ENCODE measurements at regions not wholly inside any gene's neighbourhood (a gene's known extent, or its start where the extent isn't known, plus 50 kb on each side); places are given as distances from the start of the nearest gene placed in this dataset.

DNA sequence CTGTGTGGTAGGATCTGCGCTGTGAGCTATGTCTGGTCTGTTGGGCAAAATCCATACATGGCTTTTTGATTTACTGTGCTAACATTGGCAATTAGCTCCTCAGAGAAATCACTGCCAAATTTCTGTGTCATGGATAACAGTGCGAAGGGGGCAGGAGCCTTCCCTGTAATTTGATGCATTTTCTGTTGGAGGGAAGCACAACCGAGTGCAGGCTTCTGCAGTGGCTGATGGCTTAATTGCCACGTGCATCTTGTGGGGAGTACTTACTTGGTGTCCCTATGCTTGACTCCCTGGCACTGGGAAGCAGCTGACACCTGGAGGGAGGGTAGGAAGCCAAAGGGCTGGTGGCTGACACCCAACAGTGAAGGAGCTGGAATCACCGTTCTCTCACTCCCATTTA lies 99.3 kb upstream of the PROKR2 start:
- H3K36me3 ChIP-seq (replicated peaks in 1 of 2; ENCODE audit: control insufficient read depth in 1 of 2, insufficient read depth in 2 of 2, low read length in 1 of 2): no peaks in the 10 kb centered on the region
- ChIA-PET CTCF (interaction anchor here (0.8 to 2.0 kb wide), 5 partner anchors 13 to 289 kb away, joined by 3 to 8 read pairs (median 4); partner anchors contain the start of gene CDS2), POLR2A (interaction anchor here (1.2 kb wide), 1 partner anchor 32 kb away, joined by 4 read pairs; no protein-coding TSS in a partner anchor)
- no peaks in the 10 kb centered on the region for H3K9me2 ChIP-seq
- no peaks in the 10 kb centered on the region for H3K9me3 ChIP-seq
- no peaks in the 10 kb centered on the region for H3K27me3 ChIP-seq (ENCODE audit: insufficient read depth)
- 39% methylated on average over 5 of the region's 5 CpGs for WGBS (ENCODE audit: low lambda C conversion rate)
- H3K4me1 ChIP-seq (ENCODE audit: control insufficient read depth in 1 of 2, insufficient read depth in 2 of 2, low read depth in 1 of 2, low read length in 1 of 2): peaks cover 0 to 30% of the 10 kb centered on the region in 2 experiments; a peak in 2 of 4 replicates
- DNase-seq: no peak
- no peak overlapping the region for H3K9ac ChIP-seq
- no peaks in the 10 kb centered on the region for H3F3A ChIP-seq (replicated peaks; ENCODE audit: insufficient read depth)
- peak overlapping the region in 1 of 2 experiments; percentile 53; a peak in 1 of 4 replicates for H3K27ac ChIP-seq (ENCODE audit: low read depth in 2 of 2, low read length in 1 of 2)
- H3K4me2 ChIP-seq: no peak overlapping the region
- H2AFZ ChIP-seq (ENCODE audit: low read depth): no peak overlapping the region
- no peaks in the 10 kb centered on the region for H4K20me1 ChIP-seq (ENCODE audit: insufficient read depth)
- no peaks in the 10 kb centered on the region for H3K79me2 ChIP-seq (ENCODE audit: insufficient read depth)
- no peak for TF ChIP-seq CHD2 (IDR thresholded peaks at IDR 0.05; ENCODE audit: low read length, partially characterized antibody)
- no peak for TF ChIP-seq JUND (IDR thresholded peaks at IDR 0.05)
- TF ChIP-seq, protein P1, sequence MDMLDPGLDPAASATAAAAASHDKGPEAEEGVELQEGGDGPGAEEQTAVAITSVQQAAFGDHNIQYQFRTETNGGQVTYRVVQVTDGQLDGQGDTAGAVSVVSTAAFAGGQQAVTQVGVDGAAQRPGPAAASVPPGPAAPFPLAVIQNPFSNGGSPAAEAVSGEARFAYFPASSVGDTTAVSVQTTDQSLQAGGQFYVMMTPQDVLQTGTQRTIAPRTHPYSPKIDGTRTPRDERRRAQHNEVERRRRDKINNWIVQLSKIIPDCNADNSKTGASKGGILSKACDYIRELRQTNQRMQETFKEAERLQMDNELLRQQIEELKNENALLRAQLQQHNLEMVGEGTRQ (IDR thresholded peaks at IDR 0.05; ENCODE audit: borderline replicate concordance, low read depth, low read length): no peak
- TF ChIP-seq RXRA (IDR thresholded peaks at IDR 0.05; ENCODE audit: borderline replicate concordance, low read depth): no peak
- TF ChIP-seq, protein P2, sequence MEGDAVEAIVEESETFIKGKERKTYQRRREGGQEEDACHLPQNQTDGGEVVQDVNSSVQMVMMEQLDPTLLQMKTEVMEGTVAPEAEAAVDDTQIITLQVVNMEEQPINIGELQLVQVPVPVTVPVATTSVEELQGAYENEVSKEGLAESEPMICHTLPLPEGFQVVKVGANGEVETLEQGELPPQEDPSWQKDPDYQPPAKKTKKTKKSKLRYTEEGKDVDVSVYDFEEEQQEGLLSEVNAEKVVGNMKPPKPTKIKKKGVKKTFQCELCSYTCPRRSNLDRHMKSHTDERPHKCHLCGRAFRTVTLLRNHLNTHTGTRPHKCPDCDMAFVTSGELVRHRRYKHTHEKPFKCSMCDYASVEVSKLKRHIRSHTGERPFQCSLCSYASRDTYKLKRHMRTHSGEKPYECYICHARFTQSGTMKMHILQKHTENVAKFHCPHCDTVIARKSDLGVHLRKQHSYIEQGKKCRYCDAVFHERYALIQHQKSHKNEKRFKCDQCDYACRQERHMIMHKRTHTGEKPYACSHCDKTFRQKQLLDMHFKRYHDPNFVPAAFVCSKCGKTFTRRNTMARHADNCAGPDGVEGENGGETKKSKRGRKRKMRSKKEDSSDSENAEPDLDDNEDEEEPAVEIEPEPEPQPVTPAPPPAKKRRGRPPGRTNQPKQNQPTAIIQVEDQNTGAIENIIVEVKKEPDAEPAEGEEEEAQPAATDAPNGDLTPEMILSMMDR (IDR thresholded peaks at IDR 0.05): no peak
- no peak for TF ChIP-seq FOSL2 (IDR thresholded peaks at IDR 0.05; ENCODE audit: borderline replicate concordance, low read depth)
- TF ChIP-seq RAD21 (IDR thresholded peaks at IDR 0.05; ENCODE audit: low read length): no peak
- no peak for TF ChIP-seq POLR2AphosphoS5 (IDR thresholded peaks at IDR 0.05; ENCODE audit: low read depth, low read length)
- TF ChIP-seq NFIC (IDR thresholded peaks at IDR 0.05; ENCODE audit: borderline replicate concordance): no peak
- no peak overlapping the region for H3K4me3 ChIP-seq (ENCODE audit: low read depth in 2 of 2, low read length in 1 of 2)

DNA sequence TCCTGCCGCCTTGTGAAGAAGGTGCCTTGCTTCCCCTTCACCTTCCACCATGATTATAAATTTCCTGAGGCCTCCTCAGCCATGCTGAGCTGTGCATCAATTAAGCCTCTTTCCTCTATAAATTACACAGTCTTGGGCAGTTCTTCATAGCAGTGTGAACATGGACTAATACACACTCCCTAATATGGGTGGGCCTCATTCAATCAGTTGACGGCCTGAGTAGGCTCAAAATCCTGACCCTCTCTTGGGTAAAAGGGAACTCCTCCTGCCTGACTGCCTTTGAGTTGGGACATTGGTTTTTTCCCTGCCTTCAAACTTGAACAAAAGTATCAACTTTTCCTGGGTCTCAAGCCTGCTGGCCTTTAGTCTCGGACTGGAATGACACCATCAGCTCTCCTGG lies 96.6 kb upstream of the PROKR2 start:
- peak overlapping the region in 1 of 2 experiments; percentile 2; a peak in 1 of 4 replicates for H3K27ac ChIP-seq (ENCODE audit: low read depth in 2 of 2, low read length in 1 of 2)
- no peak overlapping the region for H3K4me2 ChIP-seq
- no peaks in the 10 kb centered on the region for H3K79me2 ChIP-seq (ENCODE audit: insufficient read depth)
- no peak overlapping the region for H2AFZ ChIP-seq (ENCODE audit: low read depth)
- no peak overlapping the region for H3K4me3 ChIP-seq (ENCODE audit: low read depth in 2 of 2, low read length in 1 of 2)
- H3F3A ChIP-seq (replicated peaks; ENCODE audit: insufficient read depth): no peaks in the 10 kb centered on the region
- POLR2A ChIA-PET: no interaction called here
- H3K36me3 ChIP-seq (replicated peaks in 1 of 2; ENCODE audit: control insufficient read depth in 1 of 2, insufficient read depth in 2 of 2, low read length in 1 of 2): no peaks in the 10 kb centered on the region
- 50% methylated on average over 3 of the region's 3 CpGs for WGBS (ENCODE audit: low lambda C conversion rate)
- no peak for DNase-seq
- H3K9me3 ChIP-seq: no peaks in the 10 kb centered on the region
- no peak overlapping the region for H3K9ac ChIP-seq
- no peaks in the 10 kb centered on the region for H3K9me2 ChIP-seq
- no peaks in the 10 kb centered on the region for H4K20me1 ChIP-seq (ENCODE audit: insufficient read depth)
- H3K27me3 ChIP-seq (ENCODE audit: insufficient read depth): no peaks in the 10 kb centered on the region
- peaks cover 0 to 45% of the 10 kb centered on the region in 2 experiments; a peak in 2 of 4 replicates for H3K4me1 ChIP-seq (ENCODE audit: control insufficient read depth in 1 of 2, insufficient read depth in 2 of 2, low read depth in 1 of 2, low read length in 1 of 2)
- CTCF ChIA-PET: interaction anchor here (2.2 kb wide), 1 partner anchor 35 kb away, joined by 6 read pairs; no protein-coding TSS in a partner anchor
- TF ChIP-seq, protein P3, sequence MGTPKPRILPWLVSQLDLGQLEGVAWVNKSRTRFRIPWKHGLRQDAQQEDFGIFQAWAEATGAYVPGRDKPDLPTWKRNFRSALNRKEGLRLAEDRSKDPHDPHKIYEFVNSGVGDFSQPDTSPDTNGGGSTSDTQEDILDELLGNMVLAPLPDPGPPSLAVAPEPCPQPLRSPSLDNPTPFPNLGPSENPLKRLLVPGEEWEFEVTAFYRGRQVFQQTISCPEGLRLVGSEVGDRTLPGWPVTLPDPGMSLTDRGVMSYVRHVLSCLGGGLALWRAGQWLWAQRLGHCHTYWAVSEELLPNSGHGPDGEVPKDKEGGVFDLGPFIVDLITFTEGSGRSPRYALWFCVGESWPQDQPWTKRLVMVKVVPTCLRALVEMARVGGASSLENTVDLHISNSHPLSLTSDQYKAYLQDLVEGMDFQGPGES (IDR thresholded peaks at IDR 0.05; ENCODE audit: low read depth, low read length): no peak
- TF ChIP-seq, protein P4, sequence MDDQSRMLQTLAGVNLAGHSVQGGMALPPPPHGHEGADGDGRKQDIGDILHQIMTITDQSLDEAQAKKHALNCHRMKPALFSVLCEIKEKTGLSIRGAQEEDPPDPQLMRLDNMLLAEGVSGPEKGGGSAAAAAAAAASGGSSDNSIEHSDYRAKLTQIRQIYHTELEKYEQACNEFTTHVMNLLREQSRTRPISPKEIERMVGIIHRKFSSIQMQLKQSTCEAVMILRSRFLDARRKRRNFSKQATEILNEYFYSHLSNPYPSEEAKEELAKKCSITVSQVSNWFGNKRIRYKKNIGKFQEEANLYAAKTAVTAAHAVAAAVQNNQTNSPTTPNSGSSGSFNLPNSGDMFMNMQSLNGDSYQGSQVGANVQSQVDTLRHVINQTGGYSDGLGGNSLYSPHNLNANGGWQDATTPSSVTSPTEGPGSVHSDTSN (IDR thresholded peaks at IDR 0.05): no peak
- TF ChIP-seq YY1 (IDR thresholded peaks at IDR 0.05; ENCODE audit: low read depth) (no peak), FOSL2 (IDR thresholded peaks at IDR 0.05; ENCODE audit: borderline replicate concordance, low read depth) (no peak), RCOR1 (IDR thresholded peaks at IDR 0.05; ENCODE audit: low read length) (no peak), MEF2A (IDR thresholded peaks at IDR 0.05; ENCODE audit: borderline replicate concordance, low read depth) (no peak), MXI1 (IDR thresholded peaks at IDR 0.05; ENCODE audit: low read depth, low read length) (no peak), RFX5 (IDR thresholded peaks at IDR 0.05; ENCODE audit: low read length) (no peak), CHD2 (IDR thresholded peaks at IDR 0.05; ENCODE audit: low read length, partially characterized antibody) (no peak)
- TF ChIP-seq, protein P5, sequence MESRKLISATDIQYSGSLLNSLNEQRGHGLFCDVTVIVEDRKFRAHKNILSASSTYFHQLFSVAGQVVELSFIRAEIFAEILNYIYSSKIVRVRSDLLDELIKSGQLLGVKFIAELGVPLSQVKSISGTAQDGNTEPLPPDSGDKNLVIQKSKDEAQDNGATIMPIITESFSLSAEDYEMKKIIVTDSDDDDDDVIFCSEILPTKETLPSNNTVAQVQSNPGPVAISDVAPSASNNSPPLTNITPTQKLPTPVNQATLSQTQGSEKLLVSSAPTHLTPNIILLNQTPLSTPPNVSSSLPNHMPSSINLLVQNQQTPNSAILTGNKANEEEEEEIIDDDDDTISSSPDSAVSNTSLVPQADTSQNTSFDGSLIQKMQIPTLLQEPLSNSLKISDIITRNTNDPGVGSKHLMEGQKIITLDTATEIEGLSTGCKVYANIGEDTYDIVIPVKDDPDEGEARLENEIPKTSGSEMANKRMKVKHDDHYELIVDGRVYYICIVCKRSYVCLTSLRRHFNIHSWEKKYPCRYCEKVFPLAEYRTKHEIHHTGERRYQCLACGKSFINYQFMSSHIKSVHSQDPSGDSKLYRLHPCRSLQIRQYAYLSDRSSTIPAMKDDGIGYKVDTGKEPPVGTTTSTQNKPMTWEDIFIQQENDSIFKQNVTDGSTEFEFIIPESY (IDR thresholded peaks at IDR 0.05; ENCODE audit: borderline replicate concordance, low read depth): no peak
- TF ChIP-seq, protein P6, sequence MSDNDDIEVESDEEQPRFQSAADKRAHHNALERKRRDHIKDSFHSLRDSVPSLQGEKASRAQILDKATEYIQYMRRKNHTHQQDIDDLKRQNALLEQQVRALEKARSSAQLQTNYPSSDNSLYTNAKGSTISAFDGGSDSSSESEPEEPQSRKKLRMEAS (IDR thresholded peaks at IDR 0.05; ENCODE audit: low read depth): no peak
- TF ChIP-seq, protein P1 (IDR thresholded peaks at IDR 0.05; ENCODE audit: borderline replicate concordance, low read depth, low read length): no peak

Data from SK-N-SH (cell line).